NK-92 (cell line): ENCODE measurements at regions not wholly inside any gene's neighbourhood (a gene's known extent, or its start where the extent isn't known, plus 50 kb on each side); places are given as distances from the start of the nearest gene placed in this dataset.

Source experiments
- DNase-seq: peaks from one replicate; lab custom pipeline; 2025; ENCODE audit not compliant: unreplicated experiment; lab: John Stamatoyannopoulos, UW

- no peak for DNase-seq
Measured at GRCh38 chr2:126177479-126177878, 478.5 kb upstream of the GYPC start.

- no peak for DNase-seq
Measured at GRCh38 chr2:126187668-126188067, 468.3 kb upstream of the GYPC start.

- DNase-seq = no peak
Measured at GRCh38 chr2:126189527-126189926, 466.4 kb upstream of the GYPC start.

GRCh38 chr2:126200538-126200937 is 455.4 kb upstream of the GYPC start:
- DNase-seq = no peak

GRCh38 chr2:126208266-126208665 is 447.7 kb upstream of the GYPC start:
- DNase-seq = no peak

DNA sequence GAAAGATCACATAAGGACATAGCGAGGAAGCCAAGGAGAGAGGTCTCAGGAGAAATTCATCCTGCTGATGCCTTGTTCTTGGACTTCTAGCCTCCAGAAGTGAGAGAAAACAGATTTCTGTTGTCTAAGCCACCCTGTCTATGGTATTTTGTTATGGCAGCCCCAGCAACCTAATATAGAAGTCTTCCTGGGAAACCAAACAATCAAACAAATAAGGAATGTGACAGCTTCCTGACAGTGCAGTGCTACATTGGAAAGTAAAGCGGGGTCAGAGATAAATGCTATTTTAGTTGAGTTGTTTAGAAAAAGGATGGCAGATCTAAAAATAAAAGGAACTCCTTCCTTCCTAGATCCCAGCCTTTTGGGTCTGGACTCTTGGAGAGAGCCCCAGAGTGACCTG is 443.2 kb upstream of the GYPC start:
- DNase-seq = no peak

DNA sequence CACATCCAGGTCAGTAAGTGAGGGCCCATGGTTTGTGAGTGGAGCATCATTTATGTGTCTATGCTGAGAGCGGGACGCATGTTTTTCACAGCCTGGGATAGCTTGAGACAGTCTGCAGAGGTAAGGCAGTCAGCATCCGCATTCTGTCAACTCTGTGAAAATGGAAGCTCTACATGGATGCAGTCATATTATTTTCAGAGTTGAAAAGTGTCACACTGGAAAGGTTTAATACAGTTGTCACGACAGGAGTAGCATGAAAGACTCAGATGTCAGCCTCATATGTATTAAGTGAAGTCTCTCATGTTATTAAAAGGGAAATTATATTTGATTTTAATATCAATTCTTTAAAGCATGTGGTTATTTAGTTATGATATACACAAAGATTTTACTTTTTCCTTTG is 436.9 kb upstream of the GYPC start:
- no peak for DNase-seq

GRCh38 chr2:126220331-126220730 is 435.6 kb upstream of the GYPC start:
- DNase-seq = no peak

GRCh38 chr2:126221506-126221905 is 434.5 kb upstream of the GYPC start:
- DNase-seq = no peak

GRCh38 chr2:126222278-126222677 is 433.7 kb upstream of the GYPC start:
- DNase-seq = no peak

GRCh38 chr2:126224776-126225175 is 431.2 kb upstream of the GYPC start:
- no peak for DNase-seq

DNA sequence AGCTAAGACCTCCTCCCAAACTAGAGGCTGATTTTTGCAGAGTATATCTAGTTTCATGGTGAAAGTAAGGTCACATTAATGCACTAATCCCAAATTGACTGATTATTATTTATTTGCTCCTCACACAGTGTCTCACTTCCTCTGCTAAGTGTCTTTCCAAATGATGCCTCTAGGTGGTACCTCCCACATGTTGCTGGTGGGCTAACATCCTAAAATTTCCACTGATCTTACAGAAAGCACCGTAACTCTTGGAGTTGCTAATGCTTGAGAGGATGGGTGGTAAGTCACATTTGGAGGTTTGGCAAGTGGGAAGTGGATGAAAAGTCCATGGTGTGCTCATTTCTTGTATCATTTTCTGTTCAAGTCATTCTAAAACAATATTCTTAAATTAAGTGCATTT is 428.7 kb upstream of the GYPC start:
- no peak for DNase-seq

DNA sequence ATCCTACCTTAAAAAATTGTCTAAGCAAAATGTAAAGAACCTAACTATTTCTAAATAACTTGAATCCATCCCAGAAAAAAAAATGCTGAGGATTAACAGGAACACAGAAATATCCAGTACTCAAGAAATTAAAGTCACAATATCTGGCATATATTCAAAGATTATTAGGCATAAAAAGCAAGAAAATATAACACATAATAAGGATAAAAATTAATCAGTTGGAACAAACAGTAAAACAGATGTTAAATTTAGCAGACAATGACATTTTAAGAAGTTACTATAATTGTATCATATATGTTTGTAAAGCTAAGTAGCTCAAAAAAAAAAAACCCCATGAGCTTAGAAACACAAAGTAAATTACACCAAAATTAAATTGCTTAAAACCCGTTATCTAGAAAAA is 427.4 kb upstream of the GYPC start:
- no peak for DNase-seq

- DNase-seq = no peak
Measured at GRCh38 chr2:126238251-126238650, 417.7 kb upstream of the GYPC start.

DNA sequence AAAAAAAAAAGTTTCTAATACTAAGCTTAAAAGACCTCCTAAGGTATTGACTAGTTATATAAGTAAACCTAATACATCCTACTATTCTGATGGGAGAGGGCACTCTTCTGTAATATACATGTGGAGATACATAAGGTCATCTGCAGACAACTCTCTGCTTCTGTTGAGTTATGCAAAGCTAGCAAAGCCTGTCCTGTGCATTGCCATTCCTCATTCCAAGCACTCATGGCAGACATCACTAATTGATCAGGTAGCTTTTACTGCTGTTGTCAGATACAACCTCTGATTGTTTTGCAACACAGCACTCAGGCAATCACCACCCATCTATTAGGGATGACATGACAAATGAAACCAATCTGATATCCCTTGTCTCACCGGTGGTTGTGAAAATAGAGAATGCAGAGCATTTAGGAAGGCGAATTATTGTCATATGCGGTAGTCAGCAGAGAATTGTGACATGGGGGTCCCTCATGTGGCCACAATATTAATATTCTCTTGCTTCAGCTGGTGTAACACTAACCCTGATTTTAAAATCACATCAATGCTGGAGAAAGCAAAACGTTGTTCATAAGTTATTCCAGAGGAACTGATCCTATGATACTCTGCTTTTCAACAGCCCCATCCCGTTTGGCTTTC is 416.5 kb upstream of the GYPC start:
- no peak for DNase-seq

DNA sequence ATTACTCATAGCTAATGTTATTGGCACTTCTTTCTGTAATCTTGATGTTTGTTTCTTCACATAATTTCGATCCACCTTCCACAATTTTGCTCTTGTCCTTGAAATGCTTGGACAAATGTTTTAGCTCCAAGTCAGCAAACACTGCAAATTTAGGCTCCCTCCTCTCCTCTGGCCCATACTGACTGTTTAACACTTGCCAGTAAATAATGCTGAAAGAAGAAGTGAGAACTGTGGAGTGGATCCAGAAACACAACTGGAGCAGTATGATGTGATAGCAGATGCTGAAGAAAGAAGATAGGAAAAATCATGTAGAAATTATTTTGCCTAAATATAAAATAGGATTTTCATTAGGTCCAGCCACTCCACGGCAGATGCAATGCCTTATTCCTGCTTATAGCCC is 415.0 kb upstream of the GYPC start:
- no peak for DNase-seq

- DNase-seq = no peak
Measured at GRCh38 chr2:126241411-126241810, 414.5 kb upstream of the GYPC start.

GRCh38 chr2:126244937-126245336 is 411.0 kb upstream of the GYPC start:
- no peak for DNase-seq

- DNase-seq = no peak
Measured at GRCh38 chr2:126253669-126254068, 402.3 kb upstream of the GYPC start.

GRCh38 chr2:126264625-126265024 is 391.3 kb upstream of the GYPC start:
- DNase-seq = no peak

- DNase-seq = no peak
Measured at GRCh38 chr2:126269911-126270310, 386.0 kb upstream of the GYPC start.

DNA sequence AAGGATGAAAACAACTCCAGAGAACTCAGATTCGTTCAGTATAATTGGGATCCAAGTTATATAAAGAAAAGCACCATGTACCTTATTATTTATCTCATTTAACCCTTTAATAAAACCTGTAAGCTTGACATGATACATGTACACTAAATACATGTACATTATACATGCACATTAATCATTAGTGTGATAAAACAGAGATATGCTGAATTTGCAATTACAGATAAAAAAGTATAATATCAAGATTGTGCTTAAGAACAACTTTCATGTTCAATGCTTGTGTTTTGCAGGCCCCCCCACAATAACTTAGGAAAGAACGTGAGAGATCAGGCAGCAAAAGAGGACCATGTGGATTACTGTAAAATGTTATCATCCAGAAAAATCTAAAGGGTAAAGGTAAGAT is 385.4 kb upstream of the GYPC start:
- no peak for DNase-seq

- DNase-seq = no peak
Measured at GRCh38 chr2:126272401-126272800, 383.6 kb upstream of the GYPC start.

GRCh38 chr2:126275098-126275497 is 380.9 kb upstream of the GYPC start:
- DNase-seq = no peak
